SK-N-DZ (cell line): ENCODE measurements at regions not wholly inside any gene's neighbourhood (a gene's known extent, or its start where the extent isn't known, plus 50 kb on each side); places are given as distances from the start of the nearest gene placed in this dataset.
"Not testable (repeated sequence)": the region's sequence is repeated elsewhere in the genome, so short reads cannot be mapped to it uniquely, and the experiment has no call there.

Source experiments
- DNase-seq: peaks from one replicate; pipeline ENCODE4 v3.0.0-alpha.2; 2015; ENCODE audit warnings: low spot score

DNA sequence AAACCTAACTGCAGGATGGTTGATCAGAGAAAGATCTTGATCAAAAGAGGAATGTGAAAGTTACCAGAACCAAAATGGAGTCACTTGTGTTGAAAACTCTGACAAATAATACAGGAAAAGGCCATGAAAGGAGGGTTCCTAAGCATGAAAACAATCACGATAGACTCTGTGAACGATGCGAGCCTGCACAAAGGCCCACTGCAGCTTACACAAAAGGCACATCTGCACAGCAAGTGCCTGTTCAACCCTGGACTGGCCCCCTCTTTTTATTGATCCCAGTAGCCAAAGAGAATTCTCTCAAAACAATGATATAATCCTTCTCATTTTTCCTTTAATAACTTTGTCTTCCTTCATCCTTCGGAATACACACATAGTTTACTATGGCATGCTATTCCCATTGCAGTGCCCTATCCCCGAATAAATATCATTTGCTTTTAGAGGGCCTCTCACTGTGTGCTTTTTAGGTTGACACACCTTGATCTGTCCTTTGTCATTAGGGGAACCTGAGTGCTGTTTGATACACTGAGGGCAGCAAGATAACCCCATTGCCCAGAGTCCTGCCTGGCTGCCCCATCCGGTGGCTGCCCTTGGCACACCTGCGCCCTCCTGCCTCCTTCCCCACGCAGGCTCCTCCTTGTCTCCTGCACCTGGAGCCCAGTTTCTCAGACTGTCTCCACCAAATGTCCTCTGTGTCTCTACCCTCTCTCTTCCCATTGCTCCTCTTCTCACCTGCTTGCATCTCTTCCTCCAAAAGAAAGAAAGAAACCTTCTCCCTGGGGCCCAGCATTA is 98.3 kb upstream of the FRMD1 start:
- DNase-seq, result no peak

DNA sequence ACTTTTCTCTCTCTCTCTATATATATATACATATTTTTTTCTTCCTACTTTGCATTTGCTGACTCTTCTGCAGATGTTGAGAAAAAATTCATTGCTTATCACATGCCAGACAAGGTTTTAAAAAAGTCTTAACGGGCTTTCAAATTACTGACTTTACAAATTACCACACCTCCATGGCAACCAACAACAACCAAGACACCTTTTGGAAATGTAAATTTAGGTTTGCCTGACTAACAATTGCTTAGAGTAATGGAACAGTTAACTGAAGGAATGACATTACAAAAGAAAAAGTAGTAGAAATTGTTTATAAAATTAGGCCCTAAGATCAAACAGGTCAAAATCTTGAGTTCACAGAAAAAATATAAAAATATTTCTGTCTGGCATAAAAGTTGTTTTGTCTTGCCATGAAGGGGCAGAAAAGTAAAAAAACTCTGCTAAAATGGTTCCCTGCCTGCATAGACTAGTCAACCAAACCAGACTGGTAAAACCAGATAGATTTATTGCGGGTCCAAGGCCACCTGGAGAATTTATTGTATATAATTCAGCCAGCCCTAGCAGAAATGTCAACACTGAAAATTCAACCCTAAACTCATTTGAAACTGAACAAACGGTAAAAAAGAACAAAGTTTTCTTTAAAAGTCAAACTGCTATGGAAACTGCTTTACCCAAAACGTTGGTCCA is 92.8 kb upstream of the FRMD1 start:
- DNase-seq, result no peak

DNA sequence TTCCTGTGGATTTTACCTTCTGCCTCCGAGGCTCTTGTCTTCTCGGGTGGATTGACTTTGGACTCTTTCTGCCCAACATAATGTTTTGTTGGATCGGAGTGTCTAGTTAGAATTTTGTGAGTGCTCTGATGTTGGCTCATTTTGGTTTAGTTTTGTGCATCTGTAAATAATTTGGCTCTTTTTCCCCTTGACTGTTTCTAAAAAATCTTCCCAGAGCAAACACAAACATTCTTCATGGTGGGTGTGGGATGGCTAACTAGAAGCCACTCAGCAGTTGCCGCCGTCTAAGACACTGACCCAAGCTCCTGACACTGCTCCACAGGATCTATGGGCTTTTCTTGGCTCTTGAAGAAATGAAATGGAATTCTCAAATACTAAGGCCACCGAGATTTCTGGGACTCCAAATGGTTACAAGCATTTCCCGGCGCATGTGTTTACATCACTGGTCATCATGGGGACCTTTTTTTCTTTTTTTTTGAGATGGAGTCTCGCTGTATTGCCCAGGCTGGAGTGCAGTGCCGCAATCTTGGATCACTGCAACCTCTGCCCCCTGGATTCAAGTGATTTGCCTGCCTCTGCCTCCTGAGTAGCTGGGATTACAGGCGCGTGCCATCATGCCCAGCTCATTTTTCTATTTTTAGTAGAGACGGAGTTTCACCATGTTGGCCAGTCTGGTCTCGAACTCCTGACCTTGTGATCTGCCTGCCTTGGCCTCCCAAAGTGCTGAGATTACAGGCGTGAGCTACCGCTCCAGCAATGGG is 92.0 kb upstream of the FRMD1 start:
- no peak for DNase-seq

DNA sequence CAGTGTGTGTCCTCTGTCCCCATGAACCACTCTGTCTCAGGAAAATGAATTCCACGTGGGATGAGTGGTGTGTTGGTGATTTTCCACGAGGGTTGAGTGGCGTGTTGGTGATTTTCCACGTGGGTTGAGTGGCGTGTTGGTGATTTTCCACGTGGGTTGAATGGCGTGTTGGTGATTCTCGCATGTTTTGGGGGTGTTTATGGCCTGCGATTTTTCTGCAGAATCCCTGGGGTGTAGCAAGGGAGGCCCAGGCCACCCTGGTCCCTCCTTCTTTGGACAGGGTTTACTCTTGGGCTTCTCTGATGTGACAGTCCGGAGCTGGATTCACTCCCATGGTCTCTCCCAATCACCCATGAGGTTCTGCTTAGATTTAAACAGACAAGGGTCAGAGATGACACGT is 90.6 kb upstream of the FRMD1 start:
- DNase-seq, result no peak

DNA sequence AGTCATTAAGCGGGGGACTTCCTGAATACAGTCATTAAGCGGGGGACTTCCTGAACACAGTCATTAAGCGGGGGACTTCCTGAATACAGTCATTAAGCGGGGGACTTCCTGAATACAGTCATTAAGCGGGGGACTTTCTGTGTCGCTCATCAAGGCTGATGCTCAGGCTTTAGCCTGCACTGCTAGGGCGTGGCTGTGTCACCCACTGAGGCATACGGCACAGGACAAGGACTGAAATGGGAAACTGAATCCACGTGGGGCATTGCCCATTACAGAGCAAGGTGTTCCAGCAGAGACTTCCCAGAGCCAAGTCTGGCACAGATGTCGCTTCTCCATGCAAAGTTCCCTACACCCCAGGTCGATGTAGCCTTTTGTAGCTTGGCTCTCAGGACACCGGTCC is 89.9 kb upstream of the FRMD1 start:
- DNase-seq, result not testable (repeated sequence)

DNA sequence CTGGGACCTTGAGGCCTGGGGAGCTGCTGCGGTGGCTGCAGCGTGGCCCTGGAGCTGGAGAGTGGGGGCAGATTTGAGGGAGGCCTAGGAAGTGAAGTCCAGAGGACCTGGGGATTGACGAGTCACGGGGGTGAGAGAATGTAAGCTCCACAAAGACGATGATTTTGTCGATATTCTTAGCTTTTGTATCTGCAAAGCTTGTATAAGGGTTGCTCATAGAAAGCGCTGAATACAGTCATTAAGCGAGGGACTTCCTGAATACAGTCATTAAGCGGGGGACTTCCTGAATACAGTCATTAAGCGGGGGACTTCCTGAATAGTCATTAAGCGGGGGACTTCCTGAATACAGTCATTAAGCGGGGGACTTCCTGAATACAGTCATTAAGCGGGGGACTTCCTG is 89.3 kb upstream of the FRMD1 start:
- DNase-seq, result not testable (repeated sequence)

DNA sequence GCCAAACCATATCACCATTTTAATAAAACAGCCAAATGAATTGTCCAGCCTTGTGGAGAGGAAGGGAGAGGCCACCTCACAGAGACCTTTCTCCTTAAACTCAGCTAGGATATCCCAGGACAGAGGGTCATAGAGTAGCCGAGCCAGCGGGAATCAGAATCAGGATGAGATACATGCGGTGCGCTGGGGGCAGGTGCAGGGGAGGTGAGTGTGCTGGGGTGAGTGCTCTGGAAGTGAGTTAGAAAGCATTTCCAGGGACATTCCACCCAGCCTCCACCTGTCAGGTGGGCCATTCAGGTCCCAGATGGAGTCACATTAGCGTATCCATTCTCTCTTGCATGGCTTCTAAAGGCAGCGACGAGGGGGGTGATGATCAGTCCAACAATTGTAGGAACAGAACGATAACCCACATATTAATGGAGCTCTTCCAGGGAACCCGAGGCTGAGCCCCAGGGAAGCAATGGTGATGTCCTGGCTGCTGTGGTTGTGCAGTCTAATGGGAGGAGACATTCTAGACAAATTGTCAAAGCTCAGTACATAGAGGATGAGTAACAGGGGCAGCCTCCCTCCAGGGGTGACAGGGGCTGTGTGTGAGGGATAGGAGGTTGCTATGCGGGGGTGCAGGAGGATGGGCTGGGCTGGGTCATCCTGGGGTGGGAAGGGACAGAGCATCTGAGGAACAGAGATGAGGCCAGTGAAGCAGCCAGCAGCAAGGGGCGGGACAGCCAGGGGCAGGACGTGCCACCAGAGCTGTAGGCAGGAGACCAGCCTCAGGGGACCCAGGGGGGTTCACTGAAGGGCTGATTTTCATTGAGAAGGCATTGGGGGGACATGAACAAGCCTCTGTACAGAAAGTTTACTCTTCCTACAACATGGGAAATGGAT is 88.7 kb upstream of the FRMD1 start:
- no peak for DNase-seq

GRCh38 chr6:168166627-168167026 is 87.6 kb upstream of the FRMD1 start:
- DNase-seq, result no peak

DNA sequence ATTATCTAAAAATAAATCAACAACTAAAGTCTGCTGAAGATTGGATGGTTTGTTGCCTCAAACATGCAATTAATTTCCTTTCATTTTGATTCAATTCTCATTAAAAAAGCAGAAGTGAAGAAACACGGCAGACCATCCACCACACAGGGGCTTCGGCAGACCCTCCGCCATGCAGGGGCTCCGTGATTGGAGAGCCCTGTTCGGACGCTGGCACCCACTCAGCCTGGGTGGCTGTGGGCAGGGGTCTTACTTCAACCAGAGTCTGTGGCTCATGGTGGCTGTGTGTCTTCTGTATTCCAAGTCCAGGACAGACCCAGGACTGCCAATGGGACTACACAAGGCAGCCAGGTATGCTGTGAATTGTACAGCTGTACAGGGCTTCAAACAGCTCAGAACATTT is 86.9 kb upstream of the FRMD1 start:
- no peak for DNase-seq

GRCh38 chr6:168165373-168165772 is 86.4 kb upstream of the FRMD1 start:
- DNase-seq, result no peak

DNA sequence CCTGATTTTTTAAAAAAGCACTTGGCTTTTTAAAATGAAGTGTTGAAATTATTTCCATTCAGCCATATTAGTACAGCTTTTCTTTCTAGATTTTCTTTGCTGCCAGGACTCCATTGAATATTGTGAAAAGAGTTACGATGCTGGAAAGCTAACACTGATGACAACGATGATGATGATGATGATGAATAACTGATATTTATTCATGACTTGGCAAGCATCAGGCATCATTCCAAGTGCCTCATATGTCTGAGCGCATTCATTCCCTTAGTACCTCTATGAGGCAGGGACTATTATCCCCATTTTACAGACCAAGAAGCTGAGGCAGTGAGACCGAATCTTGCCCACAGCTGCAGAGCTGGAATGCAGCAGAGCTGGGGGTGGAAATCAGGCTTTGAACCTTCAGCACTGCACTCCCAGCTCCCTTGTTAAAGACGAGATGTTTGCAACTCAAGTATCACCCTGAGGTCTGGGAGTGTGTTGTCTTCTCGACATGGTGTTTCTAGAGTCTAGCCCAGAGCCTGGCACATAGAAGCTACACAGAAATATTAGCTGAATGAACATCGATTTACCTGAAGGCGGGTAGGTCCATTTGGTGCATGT is 85.5 kb upstream of the FRMD1 start:
- DNase-seq, result no peak

DNA sequence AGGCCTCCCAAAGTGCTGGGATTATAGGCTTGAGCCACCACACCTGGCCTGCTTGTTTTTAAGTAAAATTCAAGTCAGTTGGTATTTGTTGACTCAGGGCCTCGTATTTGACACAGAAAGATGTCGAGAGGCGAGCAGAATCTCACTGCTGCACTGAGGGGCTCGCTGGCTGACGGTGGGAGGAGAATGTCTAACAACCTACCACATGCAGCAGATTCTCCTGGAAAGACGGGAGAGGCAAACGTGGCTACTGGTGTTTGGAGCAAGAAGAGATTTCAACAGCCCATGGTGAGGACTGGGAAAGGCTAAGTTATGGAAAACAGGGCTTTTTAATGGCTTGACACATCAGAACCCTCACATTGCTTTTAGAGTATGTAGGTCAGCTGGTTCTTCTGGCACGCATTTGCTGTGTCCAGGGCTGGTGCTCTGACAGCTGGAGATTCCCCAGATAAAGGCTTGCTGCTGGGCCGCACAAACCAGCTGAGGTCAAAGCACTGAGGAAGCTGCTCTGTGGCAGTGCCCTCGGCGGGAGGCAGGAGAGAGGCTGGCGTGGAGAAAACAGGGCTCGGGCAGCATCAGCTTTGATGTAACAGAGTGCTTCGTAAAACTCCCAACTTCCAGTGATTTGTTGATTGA is 84.2 kb upstream of the FRMD1 start:
- peak; percentile 66 for DNase-seq

GRCh38 chr6:168162366-168162765 is 83.4 kb upstream of the FRMD1 start:
- no peak for DNase-seq

DNA sequence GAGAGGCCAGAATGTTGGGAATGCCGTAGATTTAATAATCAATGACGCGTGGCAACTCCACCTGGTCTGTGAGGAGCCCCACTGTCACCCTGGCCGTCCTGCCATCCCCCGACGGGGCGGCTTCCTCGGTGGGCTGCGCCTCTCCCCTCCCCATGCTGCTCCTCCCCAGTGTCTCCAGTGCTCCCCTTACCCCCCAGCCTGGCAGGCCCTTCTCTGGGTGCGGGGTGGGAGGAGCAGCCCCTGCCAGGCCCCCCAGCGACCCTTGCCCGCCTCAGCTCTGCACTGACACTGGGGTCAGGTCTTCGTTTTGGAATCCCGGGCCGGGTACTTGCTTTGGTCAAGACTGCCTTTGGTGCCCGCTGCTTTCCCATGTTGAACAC is 82.3 kb upstream of the FRMD1 start:
- no peak for DNase-seq

DNA sequence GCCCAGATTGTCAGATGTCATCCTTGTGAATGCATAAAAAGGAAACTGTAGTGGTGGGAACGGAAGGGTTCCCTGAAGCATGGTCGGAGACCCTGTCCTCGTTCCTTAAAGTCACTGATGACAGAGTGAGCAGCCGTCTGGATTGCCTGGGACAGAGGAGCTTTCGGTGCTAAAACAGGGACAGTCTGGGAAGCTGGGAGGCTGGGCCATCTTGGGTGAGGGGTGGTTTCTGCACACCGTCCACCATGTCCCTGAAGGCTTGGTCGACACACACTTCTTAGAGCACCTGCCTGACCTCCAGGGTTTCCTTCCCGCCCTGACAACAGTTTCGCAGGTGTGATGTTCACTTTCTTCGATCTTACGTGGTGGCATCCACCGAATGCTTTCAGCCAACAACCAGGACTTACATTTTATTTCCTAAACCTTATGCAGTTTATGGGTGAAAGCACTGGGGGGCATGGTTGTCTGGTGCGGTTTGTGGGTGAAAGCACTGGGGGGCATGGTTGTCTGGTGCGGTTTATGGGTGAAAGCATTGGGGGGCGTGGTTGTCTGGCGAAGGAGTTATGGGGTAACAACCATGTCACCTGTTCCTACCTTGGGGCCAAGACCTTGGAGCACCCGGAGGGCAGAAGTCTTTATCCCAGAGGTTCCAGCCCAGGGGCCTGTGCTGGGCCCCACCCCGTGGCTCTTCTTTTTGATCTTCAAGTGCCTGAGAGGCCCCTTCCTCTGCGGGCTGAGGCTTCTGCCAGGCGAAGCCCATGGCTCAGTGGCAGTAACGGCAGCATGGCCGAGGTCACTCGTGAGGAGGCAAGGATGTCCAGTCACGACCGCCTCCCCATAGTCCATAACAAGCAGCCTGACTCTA is 81.7 kb upstream of the FRMD1 start:
- no peak for DNase-seq

DNA sequence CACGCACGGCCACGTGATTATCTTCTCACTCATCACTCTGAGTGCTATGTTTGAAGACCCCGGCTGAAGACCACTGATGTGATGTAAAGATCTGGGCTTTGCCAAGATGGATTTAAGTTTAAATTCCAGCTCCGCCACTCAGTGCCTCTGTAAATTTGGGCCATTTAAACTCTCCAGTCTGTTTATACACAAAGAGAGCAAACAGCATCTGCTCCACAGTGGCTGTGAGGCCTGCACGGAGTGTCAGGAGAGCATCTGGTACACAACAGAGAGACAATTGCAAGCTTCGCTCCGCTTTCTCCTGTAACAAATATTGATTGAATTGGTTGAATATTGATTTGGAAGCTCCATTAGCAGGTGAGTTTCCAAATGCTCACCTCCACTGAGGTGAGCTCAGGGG is 80.5 kb upstream of the FRMD1 start:
- no peak for DNase-seq

- DNase-seq, result no peak
Observed at GRCh38 chr6:168158980-168159349, 80.0 kb upstream of the FRMD1 start.

DNA sequence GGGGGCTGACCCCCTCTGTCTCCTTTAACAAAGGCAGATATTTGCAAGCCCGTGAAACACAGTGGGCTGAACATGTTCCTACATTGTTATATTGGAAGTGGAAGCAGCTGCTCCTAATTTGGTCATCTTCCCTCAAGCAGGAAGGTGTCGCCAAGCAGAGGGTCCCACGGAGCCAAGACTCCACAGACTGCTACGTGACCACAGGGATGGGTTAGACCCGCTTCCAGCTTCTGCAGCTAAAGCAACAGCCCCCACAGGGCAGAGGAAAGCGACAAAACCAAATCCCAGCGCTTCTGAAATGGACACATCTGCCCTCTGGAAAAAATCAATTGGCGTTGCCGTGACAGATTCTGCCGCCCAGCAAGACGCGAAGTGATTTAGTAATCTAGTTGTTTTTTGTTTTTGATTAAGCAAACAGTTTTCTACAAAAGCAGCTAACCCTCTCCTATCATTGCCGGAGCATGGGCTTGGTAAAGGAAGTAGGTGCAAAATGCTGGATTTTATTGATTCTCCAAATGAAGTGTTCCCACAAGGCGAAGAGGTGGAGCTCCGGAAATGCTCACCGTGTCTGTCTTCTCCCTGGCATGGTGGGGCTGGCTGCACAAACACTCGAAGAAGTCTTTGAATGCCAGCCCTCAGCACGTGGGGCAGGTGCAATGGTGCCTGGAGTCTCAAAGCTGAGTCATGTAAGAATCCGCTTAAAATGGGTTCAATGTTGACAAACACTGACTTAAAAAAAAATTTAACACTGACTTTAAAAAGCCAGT is 79.4 kb upstream of the FRMD1 start:
- no peak for DNase-seq
